H9 (cell line): ENCODE measurements at regions not wholly inside any gene's neighbourhood (a gene's known extent, or its start where the extent isn't known, plus 50 kb on each side); places are given as distances from the start of the nearest gene placed in this dataset.

ENCODE experiments used
- DNase-seq: peaks from one replicate; pipeline ENCODE4 v3.0.0-alpha.2; 2017
- H2AFZ ChIP-seq: one replicate; pipeline ENCODE4 v1.6.1; 2013; ENCODE audit warnings: mild to moderate bottlenecking, low read length, control low read depth, moderate library complexity
- H2AK5ac ChIP-seq: 2 replicates; pipeline ENCODE4 v1.6.1; 2013; ENCODE audit warnings: low read length, control low read depth, mixed read lengths; ENCODE audit not compliant: insufficient read length
- H2BK120ac ChIP-seq: one replicate; pipeline ENCODE4 v1.6.1; 2013; ENCODE audit warnings: low read depth, mild to moderate bottlenecking, low read length, control low read depth, inconsistent platforms; ENCODE audit not compliant: poor library complexity, severe bottlenecking
- H2BK12ac ChIP-seq: 2 replicates; pipeline ENCODE4 v1.6.1; 2013; ENCODE audit warnings: low read length, control low read depth, mixed read lengths, low read depth; ENCODE audit not compliant: insufficient read length
- H2BK15ac ChIP-seq: 2 replicates; pipeline ENCODE4 v1.6.1; 2013; ENCODE audit warnings: low read depth, low read length, control low read depth
- H2BK20ac ChIP-seq: one replicate; pipeline ENCODE4 v1.6.1; 2013; ENCODE audit warnings: low read depth, mild to moderate bottlenecking, low read length, control low read depth, inconsistent platforms; ENCODE audit not compliant: poor library complexity, severe bottlenecking
- H2BK5ac ChIP-seq: 2 replicates; pipeline ENCODE4 v1.6.1; 2013; ENCODE audit warnings: low read length, control low read depth, mixed read lengths; ENCODE audit not compliant: insufficient read length
- H3K14ac ChIP-seq: 2 replicates; pipeline ENCODE4 v1.6.1; 2013; ENCODE audit warnings: low read length, control low read depth; ENCODE audit not compliant: insufficient read depth
- H3K18ac ChIP-seq: 2 replicates; pipeline ENCODE4 v1.6.1; 2013; ENCODE audit warnings: low read depth, mild to moderate bottlenecking, mixed read lengths, low read length, control low read depth; ENCODE audit not compliant: insufficient read length
- H3K23ac ChIP-seq: 2 replicates; pipeline ENCODE4 v1.6.1; 2013; ENCODE audit warnings: low read length, control low read depth, mixed read lengths, low read depth; ENCODE audit not compliant: insufficient read length
- H3K23me2 ChIP-seq: 2 replicates; pipeline ENCODE4 v1.6.1; 2013; ENCODE audit warnings: low read depth, mild to moderate bottlenecking, mixed read lengths, low read length, control low read depth; ENCODE audit not compliant: insufficient read length, poor library complexity, severe bottlenecking
- H3K27ac ChIP-seq: 2 replicates; pipeline ENCODE4 v1.5.1; 2013; ENCODE audit warnings: low read length, control low read depth, mixed read lengths, low read depth; ENCODE audit not compliant: insufficient read length
- H3K27me3 ChIP-seq: 2 replicates; pipeline ENCODE4 v1.6.1; 2013; ENCODE audit warnings: low read length, control low read depth, inconsistent platforms; ENCODE audit not compliant: insufficient read depth
- H3K4ac ChIP-seq: 2 replicates; pipeline ENCODE4 v1.6.1; 2013; ENCODE audit warnings: low read depth, mild to moderate bottlenecking, control low read depth, inconsistent platforms, low read length, moderate library complexity
- H3K4me1 ChIP-seq: 2 replicates; pipeline ENCODE4 v1.6.1; 2013; ENCODE audit warnings: low read length, control low read depth, inconsistent platforms; ENCODE audit not compliant: insufficient read depth
- H3K4me2 ChIP-seq: 2 replicates; pipeline ENCODE4 v1.6.1; 2013; ENCODE audit warnings: low read length, control low read depth, mixed read lengths; ENCODE audit not compliant: insufficient read length, insufficient read depth
- H3K56ac ChIP-seq: 2 replicates; pipeline ENCODE4 v1.6.1; 2013; ENCODE audit warnings: low read depth, mild to moderate bottlenecking, mixed read lengths, low read length, control low read depth; ENCODE audit not compliant: insufficient read length
- H3K79me1 ChIP-seq: 2 replicates; pipeline ENCODE4 v1.6.1; 2013; ENCODE audit warnings: low read depth, mild to moderate bottlenecking, moderate library complexity, low read length, control low read depth, inconsistent platforms; ENCODE audit not compliant: insufficient read depth, poor library complexity, severe bottlenecking
- H3K79me2 ChIP-seq: 2 replicates; pipeline ENCODE4 v1.6.1; 2013; ENCODE audit warnings: low read length, control low read depth, inconsistent platforms; ENCODE audit not compliant: insufficient read depth
- H3K9ac ChIP-seq: 2 replicates; pipeline ENCODE4 v1.6.1; 2013; ENCODE audit warnings: low read length, control low read depth, mixed read lengths; ENCODE audit not compliant: insufficient read length; ENCODE audit errors: extremely low read depth
- H3K9me3 ChIP-seq: one replicate; pipeline ENCODE4 v1.6.1; 2013; ENCODE audit warnings: low read depth, low read length, inconsistent platforms; ENCODE audit not compliant: control insufficient read depth
- H3T11ph ChIP-seq: one replicate; pipeline ENCODE4 v1.6.1; 2013; ENCODE audit warnings: mild to moderate bottlenecking, low read length, control low read depth, inconsistent platforms
- H4K20me1 ChIP-seq: one replicate; pipeline ENCODE4 v1.6.1; 2013; ENCODE audit not compliant: control insufficient read depth, insufficient read length, insufficient read depth
- H4K5ac ChIP-seq: 2 replicates; pipeline ENCODE4 v1.6.1; 2013; ENCODE audit warnings: low read depth, mild to moderate bottlenecking, mixed read lengths, low read length, control low read depth; ENCODE audit not compliant: insufficient read length
- H4K8ac ChIP-seq: replicated peaks from 2 replicates; pipeline ENCODE4 v1.6.1; 2013; ENCODE audit warnings: low read length, control low read depth, mixed read lengths, low read depth; ENCODE audit not compliant: insufficient read length
- H4K91ac ChIP-seq: 2 replicates; pipeline ENCODE4 v1.6.1; 2013; ENCODE audit warnings: low read depth, mild to moderate bottlenecking, moderate library complexity, mixed read lengths, low read length, control low read depth; ENCODE audit not compliant: insufficient read length
- H3K27ac Mint-ChIP-seq, 3 experiments: 2 replicates in 2 of 3; 3 replicates in 1 of 3; pipeline ENCODE4 v1.8.0; 2020 to 2021; ENCODE audit warnings: mixed read lengths in 3 of 3, mild to moderate bottlenecking in 1 of 3, moderate library complexity in 1 of 3
- H3K27me3 Mint-ChIP-seq: 2 replicates; pipeline ENCODE4 v1.8.0; 2021; ENCODE audit warnings: low read depth, mild to moderate bottlenecking, moderate library complexity, mixed read lengths
- H3K36me3 Mint-ChIP-seq, 3 experiments: 2 replicates in 2 of 3; 3 replicates in 1 of 3; pipeline ENCODE4 v1.8.0; 2020 to 2021; ENCODE audit warnings: low read depth in 3 of 3, mixed read lengths in 3 of 3; ENCODE audit not compliant: insufficient read depth in 1 of 3
- H3K4me1 Mint-ChIP-seq, 2 experiments: 2 replicates each; pipeline ENCODE4 v1.8.0; 2020; ENCODE audit warnings: mixed read lengths in 2 of 2
- H3K4me3 Mint-ChIP-seq, 2 experiments: 2 replicates in 1 of 2; 3 replicates in 1 of 2; pipeline ENCODE4 v1.8.0; 2020 to 2021; ENCODE audit warnings: mild to moderate bottlenecking in 2 of 2, mixed read lengths in 2 of 2, moderate library complexity in 1 of 2
- H3K9me3 Mint-ChIP-seq, 2 experiments: 2 replicates in 1 of 2; 3 replicates in 1 of 2; pipeline ENCODE4 v1.8.0; 2020; ENCODE audit warnings: mild to moderate bottlenecking in 2 of 2, mixed read lengths in 2 of 2, moderate library complexity in 1 of 2
- CTCF ChIP-seq: fragments of 200-600 bp; sonication (generic); conservative IDR thresholded peaks from 3 replicates; pipeline ENCODE4 v1.8.0; 2021; ENCODE audit warnings: antibody characterized with exemption, mild to moderate bottlenecking
- WGBS: extraction: QIAGEN DNeasy Blood & Tissue Kit; methylation state at CpG from one replicate; pipeline ENCODE4 v1.1.7; 2013; ENCODE audit warnings: missing lambda C conversion rate, low lambda C conversion rate, mixed read lengths; ENCODE audit not compliant: insufficient read length; ENCODE audit errors: extremely low coverage; 5-methylcytosine and 5-hydroxymethylcytosine counted together

GRCh38 chr19:56959205-56959604 is 118.7 kb upstream of the PEG3 start:
- H2AFZ ChIP-seq: no peak overlapping the region
- no peak overlapping the region for H2BK15ac ChIP-seq
- H4K5ac ChIP-seq: no peak overlapping the region
- Mint-ChIP-seq H3K9me3 (peaks cover 92 to 98% of the 10 kb centered on the region in 2 experiments), H3K27me3 (peaks cover 8% of the 10 kb centered on the region), H3K27ac (no peak overlapping the region), H3K36me3 (peaks cover 23 to 43% (median 33%) of the 10 kb centered on the region in 3 experiments), H3K4me3 (no peak overlapping the region), H3K4me1 (no peaks in the 10 kb centered on the region)
- no peak overlapping the region for H3T11ph ChIP-seq
- no peak overlapping the region for H2AK5ac ChIP-seq
- no peak overlapping the region for H3K27ac ChIP-seq
- H3K23me2 ChIP-seq: no peaks in the 10 kb centered on the region
- no peak overlapping the region for H2BK20ac ChIP-seq
- H3K79me2 ChIP-seq: no peaks in the 10 kb centered on the region
- H3K4ac ChIP-seq: no peak overlapping the region
- H3K56ac ChIP-seq: no peak overlapping the region
- no peak overlapping the region for H4K91ac ChIP-seq
- H2BK120ac ChIP-seq: no peak overlapping the region
- no peak for DNase-seq
- no peak overlapping the region for H3K18ac ChIP-seq
- H3K9ac ChIP-seq: no peak overlapping the region
- H3K14ac ChIP-seq: no peak overlapping the region
- peaks cover 90% of the 10 kb centered on the region for H3K9me3 ChIP-seq
- H3K23ac ChIP-seq: no peak overlapping the region
- no peak overlapping the region for H2BK12ac ChIP-seq
- no peak for TF ChIP-seq CTCF
- no peak overlapping the region for H2BK5ac ChIP-seq
- WGBS: no CpG with 5 or more reads among the region's 4 CpGs
- H4K20me1 ChIP-seq: peaks cover 3% of the 10 kb centered on the region
- H3K4me2 ChIP-seq: no peak overlapping the region
- H3K27me3 ChIP-seq: no peaks in the 10 kb centered on the region
- no peaks in the 10 kb centered on the region for H3K4me1 ChIP-seq
- H3K79me1 ChIP-seq: no peaks in the 10 kb centered on the region
- no peak overlapping the region for H4K8ac ChIP-seq
